ENCODE measurements at regions not wholly inside any gene's neighbourhood (a gene's known extent, or its start where the extent isn't known, plus 50 kb on each side); places are given as distances from the start of the nearest gene placed in this dataset.
"Not testable (repeated sequence)": the region's sequence is repeated elsewhere in the genome, so short reads cannot be mapped to it uniquely, and the experiment has no call there.

DNA sequence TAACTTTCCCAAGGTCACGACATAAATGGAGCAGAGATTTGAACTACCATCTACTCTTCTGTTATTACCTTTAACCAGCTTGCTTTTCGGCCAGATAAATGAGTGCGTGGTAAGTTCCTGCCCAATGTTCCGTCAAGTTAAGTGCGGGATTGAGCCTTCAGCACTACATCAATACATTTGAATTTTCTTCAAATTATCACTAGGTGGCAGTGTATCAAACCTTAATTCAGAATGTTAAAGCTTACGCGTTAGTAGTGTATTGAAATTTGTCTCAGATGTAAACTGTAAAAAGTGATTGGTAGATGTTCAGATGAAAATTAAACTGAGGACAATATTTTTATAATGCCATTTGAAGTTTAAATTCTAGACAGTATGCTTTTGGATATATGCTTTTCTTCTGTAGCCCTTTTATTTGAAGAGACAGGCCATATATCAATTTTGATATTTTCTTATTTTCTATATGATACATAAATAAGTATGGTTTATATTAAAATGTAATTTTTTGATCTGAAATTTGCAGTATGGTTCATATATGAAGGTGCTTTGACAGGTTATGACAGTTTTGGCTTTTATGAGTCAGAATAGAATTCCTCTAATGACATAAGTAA lies 681.3 kb downstream of the ADCYAP1 start:
- DNase-seq: peak; percentile 44

GRCh38 chr18:1593091-1593490 lies 688.4 kb downstream of the ADCYAP1 start:
- no peak for DNase-seq

DNA sequence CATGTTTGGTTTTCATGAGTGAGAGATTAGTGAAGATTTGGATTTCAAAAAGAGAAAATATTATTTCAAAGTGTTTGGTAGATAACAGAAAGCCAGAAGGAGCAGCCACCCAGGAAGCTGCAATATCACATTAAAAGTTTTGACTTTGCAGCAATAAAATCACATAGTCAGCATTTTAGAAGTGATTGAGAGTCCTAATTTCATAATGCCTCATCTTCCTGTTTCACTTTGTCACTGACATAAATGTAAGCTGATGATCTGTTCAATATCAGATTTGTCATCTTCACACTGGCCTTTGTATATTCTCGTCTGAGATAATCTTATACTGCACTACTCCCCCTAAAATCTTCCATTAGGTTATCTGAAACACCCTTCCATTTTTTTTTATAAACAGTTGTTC lies 690.5 kb downstream of the ADCYAP1 start:
- DNase-seq: no peak

GRCh38 chr18:1599196-1599595 lies 694.5 kb downstream of the ADCYAP1 start:
- DNase-seq: no peak

GRCh38 chr18:1604751-1605150 lies 700.1 kb downstream of the ADCYAP1 start:
- no peak for DNase-seq

GRCh38 chr18:1618364-1618763 lies 713.7 kb downstream of the ADCYAP1 start:
- DNase-seq: no peak

- DNase-seq: no peak
Observed at GRCh38 chr18:1619507-1619906, 714.8 kb downstream of the ADCYAP1 start.

- no peak for DNase-seq
Observed at GRCh38 chr18:1624612-1625011, 719.9 kb downstream of the ADCYAP1 start.

GRCh38 chr18:1627494-1627893 lies 722.8 kb downstream of the ADCYAP1 start:
- no peak for DNase-seq

- no peak for DNase-seq
Observed at GRCh38 chr18:1648712-1649111, 744.0 kb downstream of the ADCYAP1 start.

- no peak for DNase-seq
Observed at GRCh38 chr18:1652018-1652417, 747.3 kb downstream of the ADCYAP1 start.

DNA sequence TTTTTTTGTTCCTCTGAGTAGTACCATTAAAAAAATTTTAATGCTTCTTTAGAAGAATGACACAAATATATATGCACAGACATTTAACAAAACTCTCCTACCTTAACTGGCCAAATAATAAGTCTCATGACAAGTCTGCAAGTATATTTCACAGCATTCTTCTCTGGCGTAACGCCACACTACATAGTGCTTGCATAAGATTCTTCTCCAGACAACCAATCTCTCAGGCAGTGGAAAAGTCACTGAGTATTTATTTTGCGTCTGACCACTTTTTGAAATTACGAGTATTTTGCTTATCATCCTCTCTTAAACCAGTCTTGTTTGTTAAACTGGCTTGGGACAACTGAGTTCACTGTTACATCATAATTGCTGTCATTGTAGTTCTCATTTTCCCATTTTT lies 749.2 kb downstream of the ADCYAP1 start:
- no peak for DNase-seq

DNA sequence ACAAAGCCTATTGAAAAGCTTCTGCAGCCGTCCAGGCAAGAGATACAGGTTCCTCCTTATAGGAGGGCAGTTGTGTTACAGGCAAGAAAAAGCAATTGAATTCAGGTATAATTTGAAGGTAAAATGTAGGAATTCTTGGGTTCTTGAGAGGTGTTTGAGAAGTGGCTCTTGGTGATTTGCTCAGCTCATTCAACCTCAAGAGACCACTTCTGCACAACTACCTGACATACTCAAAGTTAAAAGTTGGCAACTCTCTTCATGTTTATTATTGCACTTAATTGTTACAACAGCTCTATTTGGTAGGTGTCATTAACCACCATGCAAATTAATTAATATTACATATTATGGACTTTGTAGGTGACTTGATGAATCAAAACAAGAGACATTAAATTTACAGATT lies 753.2 kb downstream of the ADCYAP1 start:
- DNase-seq: no peak

GRCh38 chr18:1658908-1659566 lies 754.4 kb downstream of the ADCYAP1 start:
- DNase-seq: no peak

DNA sequence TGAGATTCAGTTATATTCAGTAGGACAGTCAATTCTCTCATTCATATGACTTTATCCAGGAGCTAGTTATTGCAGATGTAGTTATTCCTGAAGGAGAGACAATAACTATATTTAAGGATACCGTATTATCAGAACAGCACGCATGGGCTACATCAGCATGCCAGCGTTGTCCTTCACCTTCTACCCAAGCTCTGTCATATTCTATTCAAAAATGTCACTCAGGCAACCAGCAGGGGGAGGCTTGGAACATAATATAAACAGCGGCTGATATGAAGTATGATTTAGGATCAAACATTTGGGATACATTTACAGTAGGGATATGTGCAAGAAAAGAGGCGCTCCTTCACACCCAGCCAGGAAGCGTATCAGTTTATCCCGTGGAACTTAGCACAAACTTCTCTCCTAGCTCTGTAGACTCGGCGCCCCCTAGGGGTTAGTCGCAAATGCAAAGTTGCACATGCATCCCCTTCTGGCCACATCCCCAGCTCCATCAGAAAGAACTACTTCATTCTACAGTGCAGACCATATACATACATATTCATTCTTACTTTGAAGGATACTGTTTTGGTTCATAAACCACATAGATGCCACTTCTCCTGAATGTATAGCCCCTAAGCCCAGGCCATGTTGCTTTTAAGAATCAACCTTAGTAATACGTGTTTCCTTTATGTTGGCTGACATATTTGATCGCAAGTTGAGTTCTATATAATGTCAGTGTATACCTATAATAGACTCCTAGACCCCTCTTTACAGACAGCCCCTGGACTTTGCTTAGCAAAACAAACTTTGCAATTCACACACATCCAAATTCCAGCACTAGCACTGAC lies 759.4 kb downstream of the ADCYAP1 start:
- DNase-seq: no peak

DNA sequence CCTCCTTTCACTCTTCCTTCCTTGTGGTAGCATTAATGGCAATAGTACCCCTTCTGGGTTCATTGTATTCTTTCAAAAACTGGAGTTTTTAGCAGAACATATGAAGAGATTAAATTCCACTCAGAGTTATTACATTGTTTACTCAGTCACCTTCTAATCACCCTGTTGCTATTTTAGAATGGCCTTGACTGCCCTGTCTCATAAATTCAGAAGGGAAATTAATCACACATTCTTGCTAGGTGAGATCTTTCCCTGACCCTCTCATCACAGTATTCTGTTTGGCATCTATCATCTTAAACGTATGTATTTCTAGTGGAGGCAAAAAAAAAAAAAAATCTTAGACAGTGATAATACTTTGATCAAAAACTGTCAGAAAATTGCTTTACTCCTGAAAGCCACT lies 760.4 kb downstream of the ADCYAP1 start:
- no peak for DNase-seq

GRCh38 chr18:1668279-1668678 lies 763.6 kb downstream of the ADCYAP1 start:
- no peak for DNase-seq

DNA sequence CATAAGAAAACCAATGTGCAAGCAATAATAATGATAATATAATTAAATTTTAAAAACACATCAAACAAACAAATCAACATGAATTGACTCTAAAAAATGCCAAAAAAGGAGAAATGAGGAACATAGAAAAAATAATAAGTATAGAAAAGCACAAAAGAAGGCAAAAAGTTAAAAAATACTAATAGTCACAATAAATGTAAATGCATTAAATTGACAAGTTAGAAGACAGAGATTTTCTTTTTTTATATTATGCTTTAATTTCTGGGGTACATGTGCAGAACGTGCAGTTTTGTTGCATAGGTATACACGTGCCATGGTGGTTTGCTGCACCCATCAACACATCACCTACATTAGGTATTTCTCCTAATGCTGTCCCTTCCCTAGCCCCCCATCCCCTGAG lies 767.0 kb downstream of the ADCYAP1 start:
- not testable (repeated sequence) for DNase-seq

DNA sequence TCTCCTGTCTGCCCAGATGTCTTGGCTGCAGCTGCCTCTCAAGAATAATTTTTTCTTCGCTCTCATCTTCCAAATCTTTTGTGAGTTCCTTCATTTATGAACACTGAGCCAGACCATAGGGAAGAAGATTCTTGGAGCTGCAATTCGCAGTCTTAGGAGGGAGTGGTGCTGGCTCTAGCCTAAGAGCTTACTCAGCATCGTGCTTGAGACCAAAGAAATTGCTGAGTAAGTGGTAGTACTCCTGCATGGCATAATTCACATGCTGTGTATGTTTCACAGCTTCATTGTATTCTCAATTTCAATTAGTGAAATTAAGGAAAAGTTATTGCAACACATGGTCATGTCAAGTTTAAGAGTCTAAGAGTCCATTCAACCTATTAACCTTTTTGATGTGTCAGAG lies 771.7 kb downstream of the ADCYAP1 start:
- DNase-seq: no peak

- no peak for DNase-seq
Observed at GRCh38 chr18:1680108-1680507, 775.4 kb downstream of the ADCYAP1 start.

GRCh38 chr18:1691863-1692262 lies 787.2 kb downstream of the ADCYAP1 start:
- DNase-seq: no peak

DNA sequence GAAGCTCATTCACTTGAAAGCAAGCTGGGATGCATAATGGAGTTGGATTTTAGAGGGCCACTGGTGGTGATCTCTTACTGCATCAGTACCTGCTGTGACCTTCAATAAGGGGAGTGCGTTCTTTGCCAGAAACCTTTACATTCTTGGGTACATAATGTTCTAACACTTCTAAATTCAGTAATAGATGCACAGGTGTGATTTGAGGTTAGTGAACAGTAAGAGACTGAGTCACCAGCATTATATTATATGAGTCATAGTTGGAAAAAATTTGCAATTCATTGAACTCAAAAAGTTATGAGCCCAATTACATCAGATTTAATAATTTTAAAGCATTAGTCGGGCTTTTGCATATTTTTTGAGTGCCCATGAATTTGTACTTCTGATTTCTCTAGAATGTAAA lies 803.3 kb downstream of the ADCYAP1 start:
- DNase-seq: no peak

DNA sequence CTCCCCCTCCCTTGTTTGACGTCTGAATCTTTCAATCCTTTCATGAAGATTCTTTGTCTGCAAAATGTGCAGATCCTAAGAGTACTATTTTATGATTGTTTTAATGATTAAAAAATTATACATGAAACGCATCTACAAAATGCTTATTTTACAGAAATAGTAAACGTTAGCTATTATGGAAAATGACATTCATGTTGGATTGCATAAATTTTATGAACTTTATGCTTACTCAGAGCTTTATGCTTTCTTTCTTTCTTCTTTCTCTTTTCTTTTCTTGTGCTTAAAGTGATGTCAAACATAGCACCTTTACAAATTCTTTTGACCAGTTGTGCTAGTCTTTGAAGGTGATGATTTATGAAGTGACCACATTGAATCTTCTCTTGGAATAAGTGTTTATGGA lies 805.4 kb downstream of the ADCYAP1 start:
- DNase-seq: no peak

DNA sequence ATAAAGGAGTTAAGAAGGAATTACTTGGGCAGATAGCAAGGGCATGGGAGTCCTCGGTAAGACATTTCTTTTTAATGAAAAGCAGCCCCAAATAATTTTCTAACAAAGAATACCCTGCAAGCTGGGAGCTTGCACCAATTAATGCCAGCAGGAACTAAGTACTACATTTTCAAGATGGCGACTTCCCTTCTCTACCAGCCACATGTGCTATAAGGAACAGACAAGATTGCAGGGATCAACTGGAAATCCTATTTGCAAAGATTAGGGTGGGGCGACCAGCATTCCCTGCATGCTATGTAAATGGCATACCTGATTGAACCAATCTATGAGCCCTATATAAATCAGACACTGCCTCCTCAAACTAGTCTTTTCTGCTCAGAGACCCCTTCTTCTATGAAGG lies 827.5 kb downstream of the ADCYAP1 start:
- no peak for DNase-seq
